ENCODE measurements at regions not wholly inside any gene's neighbourhood (a gene's known extent, or its start where the extent isn't known, plus 50 kb on each side); places are given as distances from the start of the nearest gene placed in this dataset.

DNA sequence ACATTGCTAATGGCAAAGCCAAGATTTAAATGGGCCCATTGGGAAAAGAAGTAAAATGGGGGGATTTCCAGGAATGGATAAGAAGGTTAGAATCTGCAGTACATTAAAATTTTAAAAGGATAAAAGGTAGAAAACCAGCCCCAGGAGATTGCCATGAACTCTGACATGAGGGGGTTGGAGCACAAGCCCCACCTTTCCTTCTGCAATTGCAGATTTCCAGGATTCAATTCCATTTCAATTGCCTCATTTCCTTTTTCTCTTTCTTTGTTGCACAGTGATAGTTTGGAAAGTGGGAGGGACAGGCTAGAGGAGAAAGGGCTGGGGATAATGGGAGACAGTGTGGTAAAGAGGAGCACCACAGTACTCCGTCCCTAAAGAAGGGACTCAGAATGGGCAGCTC lies 238.5 kb upstream of the RAB4A start:
- POLR2A ChIA-PET (ENCODE audit: low non-redundant PET) = interaction anchor here (0.5 kb wide), 1 partner anchor 57 kb away, joined by 4 read pairs; no protein-coding TSS in a partner anchor
- CTCF ChIA-PET = no interaction called here

DNA sequence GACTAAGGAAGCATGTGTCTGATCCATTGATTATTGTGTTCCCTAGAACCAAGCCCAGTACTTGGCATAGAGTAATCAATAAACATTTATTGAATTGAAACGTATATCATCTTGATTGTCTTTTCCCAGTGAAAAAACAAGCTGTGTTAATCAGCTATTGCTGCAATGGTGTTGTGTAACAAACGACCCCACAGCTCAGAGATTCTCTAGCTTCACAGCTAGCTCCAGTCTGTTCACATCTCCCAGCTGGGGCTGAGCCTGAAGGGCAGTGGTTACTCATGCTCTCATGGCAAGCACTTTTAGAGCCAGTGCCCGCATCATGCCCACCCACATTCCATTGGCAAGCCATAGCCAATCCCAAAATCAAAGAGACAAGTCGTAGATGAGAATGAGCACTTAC lies 237.4 kb upstream of the RAB4A start:
- no TSS peak for BruUV-seq (replicated peaks)
- no peaks in the 10 kb centered on the region for H3K36me3 ChIP-seq (ENCODE audit: insufficient read depth, low read length, poor library complexity, severe bottlenecking)
- CTCF ChIA-PET = no interaction called here
- DNase-seq (ENCODE audit: low spot score) = no peak
- H3K27me3 ChIP-seq (replicated peaks; ENCODE audit: insufficient read depth, low read depth, low read length, poor library complexity) = peaks cover 15% of the 10 kb centered on the region
- intact Hi-C loops (cut with micrococcal nuclease; ENCODE audit: unreplicated experiment) = no loop called here
- H3K9me3 ChIP-seq (ENCODE audit: low read depth, low read length, poor library complexity, severe bottlenecking) = no peaks in the 10 kb centered on the region
- no peak overlapping the region for H3K4me3 ChIP-seq (ENCODE audit: low read depth, low read length, poor library complexity, severe bottlenecking)
- POLR2A ChIA-PET (ENCODE audit: low non-redundant PET) = no interaction called here
- H3K4me1 ChIP-seq (ENCODE audit: insufficient read depth, low read length, poor library complexity, severe bottlenecking) = no peaks in the 10 kb centered on the region
- no peak overlapping the region for H3K27ac ChIP-seq (ENCODE audit: low read depth, low read length, poor library complexity, severe bottlenecking)
- TF ChIP-seq, protein P1, sequence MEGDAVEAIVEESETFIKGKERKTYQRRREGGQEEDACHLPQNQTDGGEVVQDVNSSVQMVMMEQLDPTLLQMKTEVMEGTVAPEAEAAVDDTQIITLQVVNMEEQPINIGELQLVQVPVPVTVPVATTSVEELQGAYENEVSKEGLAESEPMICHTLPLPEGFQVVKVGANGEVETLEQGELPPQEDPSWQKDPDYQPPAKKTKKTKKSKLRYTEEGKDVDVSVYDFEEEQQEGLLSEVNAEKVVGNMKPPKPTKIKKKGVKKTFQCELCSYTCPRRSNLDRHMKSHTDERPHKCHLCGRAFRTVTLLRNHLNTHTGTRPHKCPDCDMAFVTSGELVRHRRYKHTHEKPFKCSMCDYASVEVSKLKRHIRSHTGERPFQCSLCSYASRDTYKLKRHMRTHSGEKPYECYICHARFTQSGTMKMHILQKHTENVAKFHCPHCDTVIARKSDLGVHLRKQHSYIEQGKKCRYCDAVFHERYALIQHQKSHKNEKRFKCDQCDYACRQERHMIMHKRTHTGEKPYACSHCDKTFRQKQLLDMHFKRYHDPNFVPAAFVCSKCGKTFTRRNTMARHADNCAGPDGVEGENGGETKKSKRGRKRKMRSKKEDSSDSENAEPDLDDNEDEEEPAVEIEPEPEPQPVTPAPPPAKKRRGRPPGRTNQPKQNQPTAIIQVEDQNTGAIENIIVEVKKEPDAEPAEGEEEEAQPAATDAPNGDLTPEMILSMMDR (conservative IDR thresholded peaks at IDR 0.05; ENCODE audit: low read depth, low read length) = no peak
- no peak for TF ChIP-seq EZH2 (IDR thresholded peaks at IDR 0.05; ENCODE audit: borderline replicate concordance, low read depth, low read length, poor library complexity, severe bottlenecking)

More for the DNA sequence above, 238.5 kb upstream of the RAB4A start:
- intact Hi-C loops (cut with micrococcal nuclease; ENCODE audit: unreplicated experiment) = no loop called here
- Histone ChIP-seq H3K9me3 (ENCODE audit: low read depth, low read length, poor library complexity, severe bottlenecking) (no peaks in the 10 kb centered on the region), H3K4me3 (ENCODE audit: low read depth, low read length, poor library complexity, severe bottlenecking) (no peak overlapping the region), H3K36me3 (ENCODE audit: insufficient read depth, low read length, poor library complexity, severe bottlenecking) (no peaks in the 10 kb centered on the region), H3K4me1 (ENCODE audit: insufficient read depth, low read length, poor library complexity, severe bottlenecking) (no peaks in the 10 kb centered on the region), H3K27ac (ENCODE audit: low read depth, low read length, poor library complexity, severe bottlenecking) (no peak overlapping the region), H3K27me3 (replicated peaks; ENCODE audit: insufficient read depth, low read depth, low read length, poor library complexity) (peaks cover 8% of the 10 kb centered on the region)
- DNase-seq (ENCODE audit: low spot score) = peak; percentile 5
- TF ChIP-seq EZH2 (IDR thresholded peaks at IDR 0.05; ENCODE audit: borderline replicate concordance, low read depth, low read length, poor library complexity, severe bottlenecking) = no peak
- TF ChIP-seq, protein P1 (conservative IDR thresholded peaks at IDR 0.05; ENCODE audit: low read depth, low read length) = no peak
- BruUV-seq (replicated peaks) = no TSS peak

DNA sequence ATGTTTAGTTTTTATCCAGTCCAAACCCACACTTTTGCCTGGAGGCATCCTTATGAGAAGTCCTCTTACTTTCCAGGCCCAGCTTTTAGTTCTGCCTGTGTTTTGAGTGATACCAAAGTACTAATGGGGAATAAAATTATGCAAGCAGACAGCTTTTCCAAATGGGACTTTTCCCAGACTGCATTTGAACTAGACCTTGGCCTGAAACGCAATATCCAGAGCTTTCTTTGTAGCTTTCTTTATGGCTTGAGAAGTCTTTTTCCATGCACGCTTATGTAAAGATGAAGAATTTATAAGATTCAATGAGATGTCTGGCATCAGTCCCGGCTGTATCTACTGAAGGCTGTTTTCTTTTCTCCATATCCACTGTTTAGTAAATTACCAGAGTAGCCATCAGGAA lies 236.6 kb upstream of the RAB4A start:
- H3K36me3 ChIP-seq (ENCODE audit: insufficient read depth, low read length, poor library complexity, severe bottlenecking) = no peaks in the 10 kb centered on the region
- TF ChIP-seq, protein P1 (conservative IDR thresholded peaks at IDR 0.05; ENCODE audit: low read depth, low read length) = no peak
- TF ChIP-seq EZH2 (IDR thresholded peaks at IDR 0.05; ENCODE audit: borderline replicate concordance, low read depth, low read length, poor library complexity, severe bottlenecking) = no peak
- POLR2A ChIA-PET (ENCODE audit: low non-redundant PET) = no interaction called here
- H3K4me3 ChIP-seq (ENCODE audit: low read depth, low read length, poor library complexity, severe bottlenecking) = no peak overlapping the region
- no peak for DNase-seq (ENCODE audit: low spot score)
- H3K4me1 ChIP-seq (ENCODE audit: insufficient read depth, low read length, poor library complexity, severe bottlenecking) = no peaks in the 10 kb centered on the region
- H3K27me3 ChIP-seq (replicated peaks; ENCODE audit: insufficient read depth, low read depth, low read length, poor library complexity) = peaks cover 22% of the 10 kb centered on the region
- no peak overlapping the region for H3K27ac ChIP-seq (ENCODE audit: low read depth, low read length, poor library complexity, severe bottlenecking)
- no peaks in the 10 kb centered on the region for H3K9me3 ChIP-seq (ENCODE audit: low read depth, low read length, poor library complexity, severe bottlenecking)
- CTCF ChIA-PET = no interaction called here
- BruUV-seq (replicated peaks) = no TSS peak
- intact Hi-C loops (cut with micrococcal nuclease; ENCODE audit: unreplicated experiment) = loop anchor here (2.0 kb wide), 1 partner anchor 20 kb away; no protein-coding TSS in a partner anchor
